Peyer's patch (tissue), 4 donors: ENCODE measurements at regions not wholly inside any gene's neighbourhood (a gene's known extent, or its start where the extent isn't known, plus 50 kb on each side); places are given as distances from the start of the nearest gene placed in this dataset.
"Not testable (repeated sequence)": the region's sequence is repeated elsewhere in the genome, so short reads cannot be mapped to it uniquely, and the experiment has no call there.

Source experiments
- CTCF ChIP-seq, 6 experiments: fragments of 450-650 bp in 4 of 6; fragments of 200-600 bp in 2 of 6; sonication (generic) in 1 of 6; IDR thresholded peaks; one replicate each; pipeline ENCODE4 v1.5.1; 2017 to 2019; ENCODE audit warnings: antibody characterized with exemption in 6 of 6, mild to moderate bottlenecking in 3 of 6, moderate library complexity in 1 of 6
- POLR2A ChIP-seq, 2 donors: fragments of 450-650 bp; IDR thresholded peaks; one replicate each; pipeline ENCODE4 v1.5.1; 2017; ENCODE audit warnings: antibody characterized with exemption in 2 of 2, mild to moderate bottlenecking in 2 of 2, moderate library complexity in 2 of 2

- not testable (repeated sequence) for TF ChIP-seq CTCF, POLR2A (IDR thresholded peaks at IDR 0.05)
Observed at GRCh38 chr9:39797935-39798334, 442.5 kb downstream of the SPATA31A1 start.
